ENCODE measurements at regions not wholly inside any gene's neighbourhood (a gene's known extent, or its start where the extent isn't known, plus 50 kb on each side); places are given as distances from the start of the nearest gene placed in this dataset.

DNA sequence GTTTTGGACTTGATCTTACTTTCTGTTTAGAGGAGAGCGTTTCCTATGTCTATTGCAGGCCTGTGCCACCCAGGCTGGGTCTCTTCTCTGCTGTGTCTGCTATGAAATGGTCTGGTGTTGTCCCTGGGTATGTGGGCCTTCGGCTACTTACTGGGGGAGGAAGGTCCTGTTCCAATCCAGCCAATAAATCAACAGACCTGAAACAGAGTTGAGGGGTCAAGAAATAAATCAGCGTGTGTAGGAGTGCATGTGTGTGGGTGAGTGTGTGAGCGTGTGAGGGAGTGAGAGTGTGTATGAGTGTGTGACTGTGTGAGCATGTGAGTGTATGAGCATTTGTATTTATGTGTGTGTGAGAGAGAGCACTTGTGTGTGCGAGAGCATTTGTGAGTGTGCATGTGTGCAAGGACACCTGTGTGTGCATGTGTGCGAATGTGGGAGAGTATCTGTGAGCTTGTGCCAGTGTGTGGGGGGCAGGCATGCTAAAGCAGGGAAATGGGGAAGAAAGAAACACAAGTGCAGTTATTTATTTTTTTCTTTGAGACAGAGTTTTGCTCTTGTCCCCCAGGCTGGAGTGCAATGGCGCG is 86.3 kb upstream of the PMEPA1 start:
- Histone ChIP-seq H3K27me3 (replicated peaks in 1 of 7) (no peaks in the 10 kb centered on the region), H3K4me3 (no peak overlapping the region), H3K4me1 (peaks cover 0 to 18% (median 2%) of the 10 kb centered on the region in 6 donors), H3K9me3 (no peaks in the 10 kb centered on the region), H3K27ac (peak overlapping the region in 4 of 8 donors; percentile 20 to 33 (median 30)), H3K36me3 (no peaks in the 10 kb centered on the region)
- TF ChIP-seq POLR2A (IDR thresholded peaks at IDR 0.05): no peak
- TF ChIP-seq, protein P1, sequence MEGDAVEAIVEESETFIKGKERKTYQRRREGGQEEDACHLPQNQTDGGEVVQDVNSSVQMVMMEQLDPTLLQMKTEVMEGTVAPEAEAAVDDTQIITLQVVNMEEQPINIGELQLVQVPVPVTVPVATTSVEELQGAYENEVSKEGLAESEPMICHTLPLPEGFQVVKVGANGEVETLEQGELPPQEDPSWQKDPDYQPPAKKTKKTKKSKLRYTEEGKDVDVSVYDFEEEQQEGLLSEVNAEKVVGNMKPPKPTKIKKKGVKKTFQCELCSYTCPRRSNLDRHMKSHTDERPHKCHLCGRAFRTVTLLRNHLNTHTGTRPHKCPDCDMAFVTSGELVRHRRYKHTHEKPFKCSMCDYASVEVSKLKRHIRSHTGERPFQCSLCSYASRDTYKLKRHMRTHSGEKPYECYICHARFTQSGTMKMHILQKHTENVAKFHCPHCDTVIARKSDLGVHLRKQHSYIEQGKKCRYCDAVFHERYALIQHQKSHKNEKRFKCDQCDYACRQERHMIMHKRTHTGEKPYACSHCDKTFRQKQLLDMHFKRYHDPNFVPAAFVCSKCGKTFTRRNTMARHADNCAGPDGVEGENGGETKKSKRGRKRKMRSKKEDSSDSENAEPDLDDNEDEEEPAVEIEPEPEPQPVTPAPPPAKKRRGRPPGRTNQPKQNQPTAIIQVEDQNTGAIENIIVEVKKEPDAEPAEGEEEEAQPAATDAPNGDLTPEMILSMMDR (IDR thresholded peaks at IDR 0.05 in 8 of 11, conservative IDR thresholded peaks at IDR 0.05 in 3 of 11): no peak
- no peak for TF ChIP-seq POLR2AphosphoS5 (IDR thresholded peaks at IDR 0.05)
- DNase-seq: peak; percentile 25
- intact Hi-C loops (cut with DNase I; ENCODE audit: low total_unique reads): no loop called here
- WGBS, 5 donors: 70 to 76% (median 72%) methylated on average over 8 of the region's 8 CpGs

DNA sequence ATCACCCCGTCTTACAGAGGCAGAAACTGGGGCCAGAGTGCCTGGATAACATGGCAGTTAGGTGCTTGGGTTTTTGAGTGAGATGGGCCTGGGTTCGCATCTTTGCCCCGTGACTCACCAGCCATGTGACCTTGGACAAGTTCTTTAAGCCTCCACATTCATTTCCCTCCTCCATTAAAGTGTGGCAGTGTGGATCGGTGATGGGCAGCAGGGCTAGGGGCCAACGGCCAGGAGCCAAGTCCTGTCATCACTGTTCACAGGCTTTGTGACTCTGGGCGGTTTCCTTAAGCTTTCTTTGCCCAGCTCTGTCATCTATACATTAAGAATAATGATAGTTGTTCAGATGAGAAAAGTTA is 85.5 kb upstream of the PMEPA1 start:
- WGBS, 5 donors: 67 to 80% (median 79%) methylated on average over 6 of the region's 6 CpGs
- H3K27ac ChIP-seq: no peak overlapping the region
- TF ChIP-seq POLR2AphosphoS5 (IDR thresholded peaks at IDR 0.05) (no peak), POLR2A (IDR thresholded peaks at IDR 0.05) (no peak)
- TF ChIP-seq, protein P1 (IDR thresholded peaks at IDR 0.05 in 8 of 11, conservative IDR thresholded peaks at IDR 0.05 in 3 of 11): no peak
- H3K36me3 ChIP-seq: no peaks in the 10 kb centered on the region
- peak; percentile 37 for DNase-seq
- H3K27me3 ChIP-seq (replicated peaks in 1 of 7): no peaks in the 10 kb centered on the region
- H3K4me1 ChIP-seq: peaks cover 0 to 18% (median 2%) of the 10 kb centered on the region in 6 donors
- H3K9me3 ChIP-seq: no peaks in the 10 kb centered on the region
- intact Hi-C loops (cut with DNase I; ENCODE audit: low total_unique reads): no loop called here
- H3K4me3 ChIP-seq: no peak overlapping the region

DNA sequence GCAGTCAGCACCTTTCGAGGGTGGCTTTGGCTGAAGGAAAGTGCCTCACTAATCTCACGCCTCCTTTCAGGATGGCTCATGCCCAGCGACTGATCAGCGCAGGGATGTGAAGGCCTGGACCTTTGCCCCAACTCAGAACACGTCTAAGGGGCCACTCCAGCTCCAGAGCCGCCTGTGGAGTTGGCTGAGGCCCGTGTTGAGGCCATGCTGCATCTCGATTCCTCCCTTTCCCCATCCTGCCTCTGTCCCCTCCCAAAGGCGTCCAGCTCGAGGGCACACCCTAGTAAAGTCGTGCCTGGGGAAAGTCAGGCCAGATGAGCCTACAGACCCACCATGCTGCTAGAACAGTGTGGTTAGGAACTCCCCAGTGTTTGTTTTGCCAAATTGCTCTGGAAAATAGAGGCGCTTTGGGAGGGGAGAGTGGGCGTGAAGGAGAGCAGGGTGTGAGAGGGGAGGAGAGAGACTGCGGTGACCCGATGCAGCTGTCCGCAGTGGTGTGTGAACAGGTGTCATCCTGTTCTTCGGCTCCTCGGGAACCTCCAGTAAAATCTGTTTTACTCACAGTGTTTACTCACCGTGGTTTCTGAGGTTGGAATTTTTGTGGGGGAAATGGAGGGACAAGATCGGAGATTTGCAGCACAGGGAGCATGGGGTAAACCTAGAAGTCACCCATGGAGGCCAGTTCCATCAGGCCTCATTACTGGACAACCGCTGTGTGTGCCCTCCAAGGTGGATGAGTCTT is 85.0 kb upstream of the PMEPA1 start:
- peak; percentile 54 for DNase-seq
- Histone ChIP-seq H3K9me3 (no peaks in the 10 kb centered on the region), H3K27ac (no peak overlapping the region), H3K27me3 (replicated peaks in 1 of 7) (no peaks in the 10 kb centered on the region), H3K36me3 (no peaks in the 10 kb centered on the region), H3K4me3 (no peak overlapping the region), H3K4me1 (peaks cover 0 to 18% (median 2%) of the 10 kb centered on the region in 6 donors)
- TF ChIP-seq POLR2A (IDR thresholded peaks at IDR 0.05) (no peak), POLR2AphosphoS5 (IDR thresholded peaks at IDR 0.05) (no peak)
- TF ChIP-seq, protein P1 (IDR thresholded peaks at IDR 0.05 in 8 of 11, conservative IDR thresholded peaks at IDR 0.05 in 3 of 11): no peak
- intact Hi-C loops (cut with DNase I; ENCODE audit: low total_unique reads): no loop called here
- 80 to 87% (median 85%) methylated on average over 20 to 21 of the region's 21 CpGs for WGBS, 5 donors

DNA sequence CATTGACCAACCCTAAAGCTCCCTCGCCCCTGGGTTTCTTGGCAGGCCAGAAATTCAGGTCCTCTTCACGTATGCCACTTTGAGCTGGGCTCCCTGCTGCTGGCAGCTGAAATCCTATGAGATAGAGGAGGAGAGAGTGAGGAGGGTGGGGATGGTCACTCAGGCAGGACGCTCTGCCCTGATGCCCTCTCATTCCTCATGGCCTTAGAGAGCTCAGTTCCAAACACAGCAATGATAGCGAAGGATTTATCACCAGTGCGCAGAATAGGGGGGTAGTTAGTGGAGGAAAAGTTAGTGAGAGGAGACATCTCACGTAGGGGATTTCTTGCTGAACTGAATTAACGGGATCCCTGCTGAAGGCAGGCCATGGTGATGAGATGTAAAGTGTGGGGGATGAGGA is 84.2 kb upstream of the PMEPA1 start:
- TF ChIP-seq POLR2AphosphoS5 (IDR thresholded peaks at IDR 0.05) (no peak), POLR2A (IDR thresholded peaks at IDR 0.05) (no peak)
- TF ChIP-seq, protein P1 (IDR thresholded peaks at IDR 0.05 in 8 of 11, conservative IDR thresholded peaks at IDR 0.05 in 3 of 11): no peak
- no peak for DNase-seq
- no peak overlapping the region for H3K27ac ChIP-seq
- H3K4me3 ChIP-seq: no peak overlapping the region
- H3K4me1 ChIP-seq: peaks cover 0 to 18% (median 2%) of the 10 kb centered on the region in 6 donors
- H3K27me3 ChIP-seq (replicated peaks in 1 of 7): no peaks in the 10 kb centered on the region
- H3K36me3 ChIP-seq: no peaks in the 10 kb centered on the region
- H3K9me3 ChIP-seq: no peaks in the 10 kb centered on the region
- WGBS, 5 donors: 79 to 97% (median 93%) methylated on average over 7 of the region's 7 CpGs
- intact Hi-C loops (cut with DNase I; ENCODE audit: low total_unique reads): no loop called here
